Fibroblast of skin of abdomen (primary cell): ENCODE measurements at regions not wholly inside any gene's neighbourhood (a gene's known extent, or its start where the extent isn't known, plus 50 kb on each side); places are given as distances from the start of the nearest gene placed in this dataset.
"Not testable (repeated sequence)": the region's sequence is repeated elsewhere in the genome, so short reads cannot be mapped to it uniquely, and the experiment has no call there.

Source experiments
- DNase-seq: peaks from one replicate; pipeline ENCODE4 v3.0.0-alpha.2; 2013

DNA sequence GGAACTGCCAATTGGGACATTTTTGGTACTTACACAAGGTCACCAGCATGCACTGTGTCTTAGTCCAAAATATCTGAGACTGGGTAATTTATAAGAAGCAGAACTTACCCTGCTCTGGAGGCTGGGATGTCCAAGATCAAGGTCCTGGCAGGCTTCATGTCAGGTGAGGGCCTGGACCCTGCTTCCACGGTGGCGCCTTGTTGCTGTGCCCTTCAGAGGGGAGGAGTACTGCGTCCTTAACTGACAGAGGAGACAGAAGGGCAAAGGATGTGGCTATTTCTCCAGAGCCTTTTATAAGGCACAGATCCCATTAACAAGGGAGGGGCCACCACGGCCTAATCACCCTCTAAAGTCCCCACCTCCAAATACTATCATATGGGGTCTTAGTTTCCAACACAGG is 178.9 kb downstream of the C16orf95 start:
- no peak for DNase-seq

DNA sequence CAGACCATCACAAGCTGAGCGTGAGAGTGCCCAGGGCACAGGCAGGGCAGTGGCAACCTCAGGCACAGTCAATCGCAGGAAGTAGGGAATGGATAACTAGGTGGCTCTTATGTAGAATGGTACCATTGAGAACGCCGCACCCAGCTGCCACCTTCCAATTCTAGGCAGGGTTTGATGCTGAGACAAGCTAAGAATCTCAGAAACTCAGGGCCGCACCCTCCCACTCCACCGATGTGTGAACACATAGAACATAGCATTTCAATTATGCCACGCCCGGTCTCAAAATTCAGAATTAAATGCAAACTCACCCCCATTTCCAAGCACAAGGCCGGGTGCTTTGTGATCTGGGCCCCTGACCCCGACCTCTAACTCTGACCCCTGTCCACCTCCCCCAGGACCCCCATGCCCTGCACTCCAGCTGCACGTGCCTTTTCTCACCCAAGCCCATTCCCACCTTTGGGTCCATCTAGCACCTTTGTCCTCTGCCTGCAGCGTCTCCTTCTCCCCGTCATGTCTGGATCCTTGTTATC is 178.4 kb downstream of the C16orf95 start:
- no peak for DNase-seq

DNA sequence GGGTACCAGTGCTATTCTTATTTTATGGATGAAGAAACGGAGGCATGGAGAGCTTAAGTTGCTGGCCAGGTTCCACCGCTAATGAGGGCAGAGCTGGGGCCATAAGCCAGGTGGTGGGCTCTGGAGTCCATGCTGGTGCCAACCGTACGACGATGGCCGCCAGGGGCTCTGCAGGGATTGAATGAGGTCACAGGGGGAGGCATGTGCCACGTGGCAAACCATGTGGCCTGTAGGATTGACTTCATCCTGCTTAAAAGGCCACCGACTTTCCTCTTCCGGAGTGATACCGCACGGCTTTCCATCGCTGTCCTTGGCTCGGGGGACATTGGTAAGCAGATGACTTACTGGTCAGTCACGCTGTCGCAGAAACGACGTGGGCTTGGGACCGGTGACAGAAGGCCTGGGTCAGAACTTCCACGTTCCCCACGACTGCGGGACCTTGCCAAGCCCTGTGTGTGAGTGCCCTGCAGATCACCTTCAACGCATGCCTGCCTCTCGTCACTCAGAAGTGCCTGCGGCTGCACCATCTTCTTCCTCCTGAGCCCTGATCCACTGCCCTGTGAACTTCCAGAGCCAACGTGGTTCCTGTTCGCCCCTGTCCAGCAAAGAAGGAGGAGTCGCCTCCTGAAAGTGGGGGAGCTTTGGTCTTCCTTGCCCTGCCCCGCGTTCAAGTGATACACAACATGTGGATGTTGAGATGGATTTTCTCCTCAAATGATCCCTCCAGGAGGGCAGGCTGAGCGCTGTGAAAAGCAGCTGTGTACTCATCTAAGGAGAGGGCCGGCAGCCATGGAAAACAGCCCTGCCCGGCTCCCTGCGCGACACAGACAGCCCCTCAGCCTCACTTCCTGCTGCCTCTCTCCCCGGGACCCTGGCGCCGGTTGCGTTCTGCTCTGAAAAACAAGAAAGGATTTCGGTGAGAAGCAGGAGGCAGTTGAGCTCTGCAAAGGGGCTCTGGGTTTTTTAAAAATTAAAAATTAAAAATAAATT is 176.7 kb downstream of the C16orf95 start:
- DNase-seq = no peak

DNA sequence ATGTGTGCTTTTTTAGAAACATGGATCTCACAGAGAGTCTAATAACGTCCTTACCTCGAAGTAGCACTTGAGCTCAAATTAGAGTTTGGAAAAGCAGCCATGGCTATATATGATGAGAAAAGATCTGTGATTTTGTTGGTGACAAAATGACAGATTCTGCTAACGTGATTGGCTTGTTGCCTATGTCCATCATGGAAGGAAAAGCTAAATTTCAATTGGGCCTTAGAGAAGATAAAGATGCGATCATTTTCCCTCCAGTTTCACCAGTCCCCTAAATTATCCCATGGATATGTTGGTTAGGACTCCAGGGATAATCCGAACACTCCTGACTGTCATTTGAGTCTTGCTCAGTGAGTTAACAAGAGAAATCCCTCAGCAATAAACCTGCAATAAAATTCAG is 175.8 kb downstream of the C16orf95 start:
- no peak for DNase-seq

DNA sequence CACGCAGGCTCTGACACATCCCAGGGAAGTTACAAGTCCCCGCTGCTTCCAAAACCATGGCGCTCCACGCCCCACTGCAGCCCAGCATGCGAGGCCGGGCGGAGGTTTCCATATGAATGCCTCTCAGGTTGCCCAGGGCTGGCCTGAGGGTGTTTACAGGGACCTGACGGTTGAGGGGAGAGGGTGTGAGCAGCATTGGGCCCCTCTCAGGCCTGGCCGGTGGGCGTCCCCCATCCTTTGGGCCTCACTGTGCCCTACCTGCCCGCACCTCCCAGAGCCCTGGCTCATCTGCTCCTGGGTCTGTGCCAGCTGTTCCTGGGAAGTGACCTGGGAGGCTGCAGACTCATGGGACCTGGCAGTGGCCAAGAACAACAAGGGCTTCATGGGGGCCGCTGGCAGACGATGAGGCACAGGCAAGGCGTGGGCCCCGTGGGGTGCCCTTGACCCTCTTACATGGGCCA is 173.5 kb downstream of the C16orf95 start:
- DNase-seq = no peak

DNA sequence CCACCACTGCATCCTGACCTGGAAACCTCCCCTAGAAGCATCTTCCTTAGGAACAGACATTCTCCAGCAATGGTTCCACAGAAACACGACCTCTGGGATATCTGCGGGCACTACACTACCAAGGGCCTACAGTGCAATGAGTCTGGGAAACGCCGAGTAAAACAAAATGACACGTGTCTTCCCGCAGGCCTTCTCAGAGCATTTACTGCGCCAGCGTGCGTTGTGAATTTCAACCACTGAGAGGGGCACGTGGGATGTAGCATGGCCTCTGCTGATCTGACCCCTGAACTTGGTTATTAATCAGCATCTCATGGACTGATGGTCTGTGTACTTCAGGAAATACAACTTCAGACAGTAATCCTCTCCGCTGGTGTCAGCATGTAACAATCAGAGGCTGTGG is 173.0 kb downstream of the C16orf95 start:
- DNase-seq = no peak

DNA sequence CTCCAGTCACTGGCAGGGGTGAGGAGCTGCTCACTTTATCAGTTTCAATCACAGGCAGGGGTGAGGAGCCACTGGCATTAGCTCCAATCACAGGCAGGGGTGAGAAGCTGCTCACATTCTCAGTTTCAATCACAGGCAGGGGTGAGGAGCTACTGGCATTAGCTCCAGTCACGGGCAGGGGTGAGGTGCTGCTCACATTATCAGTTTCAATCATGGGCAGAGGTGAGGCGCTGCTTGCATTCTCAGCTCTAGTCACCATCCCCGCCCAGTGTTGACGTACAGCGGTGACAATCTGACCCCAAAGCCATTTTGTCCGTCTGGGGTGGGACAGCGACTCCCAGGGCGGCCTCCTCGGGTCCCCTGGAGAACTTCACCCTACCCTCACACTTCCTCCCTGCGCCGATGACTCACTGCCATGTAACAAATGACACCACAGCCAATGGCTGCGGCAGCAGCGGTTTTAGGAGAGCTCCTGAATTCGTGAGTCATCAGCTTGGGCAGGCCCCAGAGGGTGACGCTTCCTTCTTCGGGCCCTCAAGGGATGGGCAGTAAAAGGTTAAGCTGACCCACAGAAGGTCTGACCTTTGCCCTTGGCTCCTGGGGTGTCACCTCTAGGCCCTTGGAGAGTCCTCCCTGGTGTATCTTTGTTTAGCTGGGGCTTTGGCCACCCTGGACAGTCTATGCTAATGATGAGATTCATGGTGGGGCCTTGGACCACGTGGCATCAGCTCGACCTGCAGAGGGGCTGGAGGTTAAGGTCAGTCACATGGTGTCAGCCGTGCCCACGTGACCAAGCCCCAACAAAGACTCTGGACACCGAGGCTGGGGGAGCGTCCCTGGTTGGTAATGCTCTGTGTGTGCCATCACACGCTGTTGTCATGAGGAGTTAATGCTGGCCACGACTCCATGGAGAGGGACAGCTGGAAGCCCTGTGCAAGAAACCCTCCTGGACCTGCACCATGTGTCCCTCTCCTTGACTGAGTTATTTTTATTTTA is 171.7 kb downstream of the C16orf95 start:
- peak; percentile 54 for DNase-seq

DNA sequence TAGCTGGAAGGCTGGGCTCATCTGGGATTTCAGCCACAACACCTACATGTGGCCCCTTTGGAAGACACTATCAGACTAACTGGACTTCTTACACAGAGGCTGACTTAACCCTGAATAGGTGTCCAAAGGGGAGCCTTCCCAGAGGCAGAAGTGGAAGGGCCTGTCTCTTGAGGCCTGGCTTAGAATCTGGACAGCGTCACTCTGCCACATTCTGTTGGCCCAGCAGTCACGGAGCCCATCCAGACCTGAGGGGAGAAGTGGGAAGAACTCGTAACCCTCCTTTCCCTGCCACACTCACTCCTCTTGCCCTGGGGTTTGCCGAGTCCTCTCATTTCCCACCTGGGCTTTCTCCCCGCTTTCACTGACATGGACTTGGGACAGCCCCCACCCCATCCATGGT is 170.5 kb downstream of the C16orf95 start:
- no peak for DNase-seq

DNA sequence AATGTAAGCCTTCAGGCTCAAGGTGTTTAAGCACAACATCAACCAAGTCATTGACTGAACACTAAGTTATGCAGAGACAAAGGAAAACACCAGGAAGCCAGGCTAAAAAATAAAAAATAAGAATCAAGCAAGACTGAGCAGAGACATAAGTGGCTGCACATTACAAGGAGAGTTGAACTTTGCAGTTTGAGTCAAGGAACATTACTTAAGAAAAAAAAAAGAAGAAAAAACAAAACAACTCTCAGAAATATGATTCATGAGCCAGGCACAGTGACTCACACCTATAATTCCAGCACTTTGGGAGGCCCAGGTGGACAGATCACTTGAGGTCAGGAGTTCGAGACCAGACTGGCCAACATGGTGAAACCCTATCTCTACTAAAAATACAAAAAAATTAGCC is 168.1 kb downstream of the C16orf95 start:
- DNase-seq = peak; percentile 23

DNA sequence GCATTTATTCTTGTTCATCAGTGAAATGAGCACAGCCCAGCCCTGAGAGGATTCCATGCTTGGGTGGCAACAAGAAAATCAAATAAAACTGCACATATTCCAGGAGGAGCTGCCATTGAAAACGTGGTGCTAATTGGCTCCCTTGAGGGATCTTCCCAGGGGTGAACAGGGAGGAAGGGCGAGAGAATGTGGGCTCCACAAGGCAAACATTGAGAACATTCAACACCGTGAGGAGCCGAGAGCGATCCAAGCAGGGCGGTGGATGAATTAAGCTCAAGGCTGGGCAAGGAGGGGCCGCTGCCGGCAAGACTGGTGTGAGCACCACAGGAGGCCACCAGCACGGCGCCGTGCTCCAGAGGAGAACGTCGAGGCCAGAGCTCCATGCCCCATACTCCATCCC is 166.9 kb downstream of the C16orf95 start:
- no peak for DNase-seq

DNA sequence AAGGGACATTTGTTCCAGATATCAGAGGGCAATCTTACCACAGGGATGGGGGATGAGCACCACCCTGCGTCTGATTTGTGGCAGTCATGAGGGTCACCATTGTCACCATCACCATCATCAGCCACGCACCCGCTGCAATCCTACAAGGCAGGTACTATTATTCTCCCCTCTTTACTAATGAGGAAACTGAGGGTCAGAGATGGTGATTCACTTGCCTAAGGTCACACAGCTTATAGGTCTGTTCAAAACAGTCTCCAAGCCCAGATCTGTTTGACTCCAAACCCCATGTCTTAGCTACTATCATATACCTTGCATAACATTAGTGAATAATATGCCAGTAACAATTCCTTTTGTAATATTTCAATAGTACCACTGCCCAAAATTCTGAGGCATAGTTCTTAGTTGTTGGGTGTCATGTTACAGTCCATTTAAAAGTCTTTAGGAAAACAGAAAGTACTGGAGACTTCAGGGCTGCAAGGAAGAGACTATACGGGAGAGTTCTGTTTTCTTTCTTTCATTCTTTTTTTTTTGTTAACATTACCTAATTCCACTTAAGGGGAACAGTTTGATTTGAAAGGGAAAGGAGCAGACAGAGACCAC is 166.4 kb downstream of the C16orf95 start:
- peak; percentile 12 for DNase-seq

DNA sequence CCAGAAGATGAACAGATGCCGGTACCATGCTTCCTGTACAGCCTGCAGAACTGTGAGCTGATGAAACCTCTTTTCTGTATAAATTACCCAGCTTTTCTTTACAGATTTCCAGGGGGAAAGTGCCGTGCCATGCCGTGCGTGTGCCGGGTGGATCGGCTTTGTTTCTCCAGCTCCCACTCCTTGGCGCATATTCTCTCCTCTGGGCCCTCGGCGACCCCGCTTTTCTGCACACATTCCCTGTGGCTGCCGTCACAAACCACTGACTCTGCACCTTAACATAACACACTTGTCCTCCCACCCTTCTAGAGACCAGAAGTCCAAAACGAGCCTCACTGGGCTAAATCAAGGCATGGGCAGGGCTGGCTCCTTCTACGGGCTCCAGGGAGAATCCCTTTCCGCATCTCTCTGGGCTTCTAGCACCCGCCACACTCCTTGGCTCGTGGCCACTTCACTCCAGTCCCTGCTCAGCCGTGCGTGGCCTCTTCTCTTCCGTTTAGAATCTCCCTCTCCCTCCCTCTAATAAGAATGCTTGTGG is 164.9 kb downstream of the C16orf95 start:
- no peak for DNase-seq

DNA sequence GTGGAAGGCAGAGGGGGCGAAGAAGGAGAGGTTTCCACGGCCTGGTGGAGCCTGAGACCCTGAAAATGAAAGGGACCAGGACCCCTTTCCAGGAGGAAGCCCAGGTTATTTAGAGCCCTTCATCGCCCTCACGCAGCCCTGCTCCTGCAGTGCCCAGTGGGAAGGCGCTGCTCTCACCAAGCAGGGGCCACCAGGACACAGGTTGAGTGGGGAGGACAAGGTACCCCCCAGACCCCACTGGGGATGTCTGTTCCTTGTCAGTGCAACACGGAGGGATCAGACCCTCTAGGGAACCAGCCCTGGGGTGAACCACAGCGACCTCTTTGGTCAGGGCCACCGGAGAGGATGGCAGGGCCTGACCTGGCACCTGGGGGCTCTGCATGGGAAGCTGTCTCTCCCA is 163.9 kb downstream of the C16orf95 start:
- DNase-seq = no peak

DNA sequence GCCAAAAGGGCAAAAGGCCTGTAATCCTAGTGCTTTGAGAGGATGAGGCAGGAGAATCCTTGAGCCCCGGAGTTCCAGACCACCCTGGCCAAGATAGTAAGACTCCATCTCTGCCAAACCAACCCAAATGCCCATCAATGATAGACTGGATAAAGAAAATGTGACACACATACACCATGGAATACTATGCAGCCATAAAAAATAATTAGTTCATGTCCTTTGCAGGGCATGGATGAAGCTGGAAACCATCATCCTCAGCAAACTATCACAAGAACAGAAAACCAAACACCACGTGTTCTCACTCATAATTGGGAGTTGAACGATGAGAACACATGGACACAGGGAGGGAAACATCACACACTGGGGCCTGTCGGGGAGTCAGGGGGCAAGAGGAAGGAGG is 161.9 kb downstream of the C16orf95 start:
- DNase-seq = not testable (repeated sequence)

DNA sequence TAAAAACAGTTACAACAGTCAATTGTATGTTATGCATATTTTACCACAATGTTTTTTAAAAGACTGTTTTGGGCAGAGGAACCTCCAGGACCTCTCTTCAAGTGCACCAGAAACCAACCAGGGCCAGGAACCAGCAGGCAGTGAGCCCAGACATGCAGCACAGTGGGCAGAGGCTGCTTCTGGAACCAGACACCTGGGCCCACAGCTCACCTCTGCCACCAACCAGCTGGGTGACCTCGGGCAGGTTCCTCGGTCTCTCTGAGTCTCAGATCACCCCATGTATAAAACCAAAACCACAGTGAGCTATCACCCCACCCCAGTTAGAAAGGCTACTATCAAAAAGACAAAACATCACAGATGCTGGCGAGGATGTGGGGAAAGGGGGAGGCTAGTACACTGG is 161.0 kb downstream of the C16orf95 start:
- no peak for DNase-seq

DNA sequence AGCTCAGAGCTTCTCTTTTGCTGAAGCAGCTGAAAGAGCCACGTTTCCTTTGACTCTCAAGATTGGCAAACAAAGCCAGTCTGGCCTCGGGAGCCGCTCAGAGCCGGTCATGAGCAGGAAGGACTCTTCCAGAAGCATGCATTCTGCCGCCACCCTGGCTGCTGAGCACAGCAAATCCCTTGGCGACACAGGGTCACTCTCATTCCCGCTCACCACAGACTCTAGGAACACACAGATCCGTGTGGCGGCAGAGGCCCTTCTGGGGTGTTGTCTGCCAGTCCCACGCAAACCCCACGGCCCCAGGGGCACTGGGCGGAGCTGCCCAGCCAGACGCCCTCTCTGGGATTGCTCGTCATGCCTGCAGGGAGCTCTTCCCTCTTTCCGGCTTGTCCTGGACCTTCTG is 157.0 kb downstream of the C16orf95 start:
- no peak for DNase-seq

DNA sequence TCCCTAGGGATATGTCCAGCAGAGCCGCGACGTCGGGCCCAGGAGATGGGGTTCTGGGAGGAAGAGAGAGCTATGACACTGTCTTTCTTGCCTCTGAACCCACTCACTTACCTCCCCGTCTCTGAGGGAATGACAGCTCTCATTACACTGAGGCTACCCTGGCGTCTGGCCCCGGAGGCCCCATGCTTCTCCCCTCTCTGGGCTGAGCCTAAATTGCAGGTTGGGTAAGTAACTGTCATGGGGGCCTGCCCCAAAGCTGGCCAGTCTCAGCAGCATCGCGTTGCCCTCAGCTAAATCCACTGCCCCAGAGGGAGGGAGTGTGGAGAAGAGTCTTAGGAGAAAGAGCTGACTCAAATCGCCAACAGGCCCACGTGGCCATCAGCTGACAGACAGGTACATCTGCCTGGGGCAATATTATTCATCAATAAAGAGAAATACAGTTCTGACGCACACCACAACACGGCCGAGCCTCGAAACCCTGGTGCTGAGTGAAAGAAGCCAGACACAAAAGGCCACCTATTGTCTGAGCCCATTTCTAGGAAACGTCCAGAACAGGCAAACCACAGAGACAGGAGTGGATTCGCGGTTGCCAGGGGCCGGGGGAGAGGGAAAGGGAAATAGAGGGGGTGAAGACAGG is 156.4 kb downstream of the C16orf95 start:
- DNase-seq = no peak

DNA sequence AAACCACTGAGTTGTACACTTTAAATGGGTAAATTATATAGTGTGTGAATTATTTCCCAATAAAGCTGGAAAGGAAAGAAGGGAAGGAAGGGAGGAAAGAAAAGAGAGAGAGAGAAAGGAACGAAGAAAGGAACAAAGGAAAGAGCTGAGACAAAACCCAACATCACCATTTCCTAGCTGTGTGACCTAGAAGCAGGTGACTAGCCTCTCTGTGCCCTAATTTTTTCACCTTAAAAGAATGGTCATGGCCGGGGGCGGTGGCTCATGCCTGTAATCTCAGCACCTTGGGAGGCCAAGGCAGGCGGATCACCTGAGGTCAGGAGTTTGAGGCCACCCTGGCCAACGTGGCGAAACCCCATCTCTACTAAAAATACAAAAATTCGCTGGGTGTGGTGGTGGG is 155.8 kb downstream of the C16orf95 start:
- DNase-seq = not testable (repeated sequence)

DNA sequence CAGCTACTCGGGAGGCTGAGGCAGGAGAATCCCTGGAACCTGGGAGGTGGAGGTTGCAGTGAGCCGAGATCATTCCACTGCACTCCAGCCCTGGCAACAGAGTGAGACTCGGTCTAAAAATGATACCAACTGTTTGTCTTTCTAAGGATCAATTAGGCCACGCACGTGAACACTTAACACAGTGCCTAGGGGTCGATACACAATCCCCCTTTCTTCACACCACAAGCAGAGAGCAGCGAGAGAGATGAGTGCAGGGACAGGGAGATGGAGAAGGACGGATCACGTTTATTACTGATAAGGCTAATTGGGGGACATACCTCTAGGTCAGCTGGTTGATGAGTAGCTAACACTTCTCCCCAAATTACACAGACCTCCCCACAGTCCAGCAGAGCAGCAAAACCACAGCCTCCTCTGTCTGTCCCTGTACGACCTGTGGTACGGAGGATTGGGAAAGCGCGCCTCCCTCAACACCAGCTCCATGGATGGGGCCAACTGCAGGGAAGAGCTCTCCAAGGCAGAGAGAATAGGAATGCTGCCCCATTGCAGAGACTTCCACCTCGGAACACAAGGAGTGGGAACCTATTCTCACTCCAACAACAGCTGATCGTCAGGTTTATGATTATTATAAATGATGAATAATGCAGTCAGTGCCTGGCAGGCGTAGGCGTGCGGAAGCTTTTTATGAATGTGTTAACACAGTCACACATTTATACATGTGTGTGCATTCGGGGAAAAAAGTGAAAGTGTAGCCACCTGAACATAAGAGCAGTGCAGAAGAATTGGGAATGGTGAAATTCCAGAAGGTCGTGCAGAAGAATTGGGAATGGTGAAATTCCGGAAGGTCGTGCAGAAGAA is 155.1 kb downstream of the C16orf95 start:
- no peak for DNase-seq

DNA sequence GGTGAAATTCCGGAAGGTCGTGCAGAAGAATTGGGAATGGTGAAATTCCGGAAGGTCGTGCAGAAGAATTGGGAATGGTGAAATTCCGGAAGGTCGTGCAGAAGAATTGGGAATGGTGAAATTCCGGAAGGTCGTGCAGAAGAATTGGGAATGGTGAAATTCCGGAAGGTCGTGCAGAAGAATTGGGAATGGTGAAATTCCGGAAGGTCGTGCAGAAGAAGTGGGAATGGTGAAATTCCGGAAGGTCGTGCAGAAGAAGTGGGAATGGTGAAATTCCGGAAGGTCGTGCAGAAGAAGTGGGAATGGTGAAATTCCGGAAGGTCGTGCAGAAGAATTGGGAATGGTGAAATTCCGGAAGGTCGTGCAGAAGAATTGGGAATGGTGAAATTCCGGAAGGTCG is 154.4 kb downstream of the C16orf95 start:
- not testable (repeated sequence) for DNase-seq

DNA sequence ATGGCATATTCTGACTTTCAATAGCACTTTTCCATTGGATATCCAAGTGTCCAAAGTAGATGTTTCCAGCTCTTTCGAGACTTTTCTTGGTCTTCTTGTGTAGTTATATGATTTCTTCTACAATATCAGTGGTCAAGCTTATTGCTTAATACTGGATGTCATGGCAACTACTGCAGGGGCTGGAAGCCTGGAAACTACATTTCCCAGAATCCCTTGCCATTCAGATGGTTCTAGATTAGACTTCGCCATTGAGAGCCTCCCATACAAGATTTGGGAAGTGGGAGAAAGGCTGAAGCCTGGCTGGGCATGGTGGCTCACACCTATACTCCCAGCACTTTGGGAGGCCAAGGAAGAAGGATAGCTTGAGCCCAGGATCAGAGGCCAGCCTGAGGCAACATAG is 153.6 kb downstream of the C16orf95 start:
- DNase-seq = no peak
